Progenitor cell of endocrine pancreas (in vitro differentiated cells): ENCODE measurements at regions not wholly inside any gene's neighbourhood (a gene's known extent, or its start where the extent isn't known, plus 50 kb on each side); places are given as distances from the start of the nearest gene placed in this dataset.

Experiments used
- DNase-seq: peaks from one replicate; pipeline ENCODE4 v3.0.0; 2021; ENCODE audit warnings: low spot score; ENCODE audit not compliant: unreplicated experiment
- H3K27ac Mint-ChIP-seq: 2 replicates; pipeline ENCODE4 v1.8.0; 2021; ENCODE audit warnings: mild to moderate bottlenecking, moderate library complexity, mixed read lengths
- H3K27me3 Mint-ChIP-seq: 2 replicates; pipeline ENCODE4 v1.8.0; 2021; ENCODE audit warnings: mixed read lengths
- H3K36me3 Mint-ChIP-seq: 2 replicates; pipeline ENCODE4 v1.8.0; 2022; ENCODE audit warnings: mixed read lengths; ENCODE audit not compliant: insufficient read depth
- H3K4me1 Mint-ChIP-seq: 2 replicates; pipeline ENCODE4 v1.8.0; 2021; ENCODE audit warnings: low read depth, mixed read lengths
- H3K4me3 Mint-ChIP-seq: 2 replicates; pipeline ENCODE4 v1.8.0; 2021; ENCODE audit warnings: low read depth, mild to moderate bottlenecking, moderate library complexity, mixed read lengths
- H3K9me3 Mint-ChIP-seq: 2 replicates; pipeline ENCODE4 v1.8.0; 2021; ENCODE audit warnings: low read depth, mixed read lengths
- CTCF ChIP-seq: fragments of 200-600 bp; sonication (generic); IDR thresholded peaks from one replicate; pipeline ENCODE4 v1.5.0; 2021; ENCODE audit warnings: antibody characterized with exemption, mild to moderate bottlenecking; ENCODE audit not compliant: unreplicated experiment

GRCh38 chr19:8922591-8922990, 87.6 kb downstream of the MUC16 start:
- Mint-ChIP-seq H3K4me1 (no peaks in the 10 kb centered on the region), H3K27ac (no peak overlapping the region), H3K4me3 (no peak overlapping the region), H3K9me3 (peaks cover 33% of the 10 kb centered on the region), H3K36me3 (peaks cover 5% of the 10 kb centered on the region), H3K27me3 (no peaks in the 10 kb centered on the region)
- no peak for TF ChIP-seq CTCF
- DNase-seq: no peak

GRCh38 chr19:8924283-8924682, 85.9 kb downstream of the MUC16 start:
- H3K27ac Mint-ChIP-seq: no peak overlapping the region
- peaks cover 48% of the 10 kb centered on the region for H3K9me3 Mint-ChIP-seq

GRCh38 chr19:8926341-8926740, 83.9 kb downstream of the MUC16 start:
- Mint-ChIP-seq H3K27me3 (no peaks in the 10 kb centered on the region), H3K4me3 (no peak overlapping the region), H3K36me3 (peaks cover 5% of the 10 kb centered on the region), H3K27ac (no peak overlapping the region), H3K4me1 (no peaks in the 10 kb centered on the region), H3K9me3 (peaks cover 59% of the 10 kb centered on the region)
- TF ChIP-seq CTCF: no peak
- no peak for DNase-seq

More at GRCh38 chr19:8924283-8924682, 85.9 kb downstream of the MUC16 start:
- Mint-ChIP-seq H3K36me3 (peaks cover 5% of the 10 kb centered on the region), H3K4me3 (no peak overlapping the region), H3K4me1 (no peaks in the 10 kb centered on the region), H3K27me3 (no peaks in the 10 kb centered on the region)
- DNase-seq: no peak
- no peak for TF ChIP-seq CTCF

- Mint-ChIP-seq H3K9me3 (peaks cover 71% of the 10 kb centered on the region), H3K27ac (no peak overlapping the region), H3K4me3 (no peak overlapping the region), H3K36me3 (peaks cover 3% of the 10 kb centered on the region), H3K27me3 (no peaks in the 10 kb centered on the region), H3K4me1 (no peaks in the 10 kb centered on the region)
- TF ChIP-seq CTCF: no peak
- no peak for DNase-seq
Measured at GRCh38 chr19:8935460-8935859, 74.7 kb downstream of the MUC16 start.

- Mint-ChIP-seq H3K4me1 (no peaks in the 10 kb centered on the region), H3K36me3 (peaks cover 4% of the 10 kb centered on the region), H3K9me3 (peaks cover 67% of the 10 kb centered on the region), H3K27me3 (no peaks in the 10 kb centered on the region), H3K27ac (no peak overlapping the region), H3K4me3 (no peak overlapping the region)
- DNase-seq: no peak
- no peak for TF ChIP-seq CTCF
Measured at GRCh38 chr19:8938576-8938975, 71.6 kb downstream of the MUC16 start.
